ENCODE measurements at regions not wholly inside any gene's neighbourhood (a gene's known extent, or its start where the extent isn't known, plus 50 kb on each side); places are given as distances from the start of the nearest gene placed in this dataset.

DNA sequence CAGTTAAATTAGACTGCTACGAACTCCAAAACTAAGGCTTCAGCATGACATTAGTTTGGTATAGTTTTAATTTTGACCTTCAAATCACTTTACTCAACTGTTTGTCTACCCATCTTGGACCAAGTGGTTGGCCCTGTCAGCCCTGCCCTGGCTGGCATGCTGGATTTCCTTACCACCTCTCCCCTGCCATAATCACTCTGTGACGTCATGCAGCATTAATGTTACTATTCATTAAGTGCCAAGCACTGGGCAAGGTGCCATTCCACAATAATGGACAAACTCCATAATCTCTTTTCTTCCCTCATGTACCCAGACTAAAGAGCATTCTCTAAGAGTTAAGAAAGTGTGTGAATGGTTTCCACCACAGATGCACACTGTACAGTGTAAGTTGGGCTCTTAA, 277.0 kb upstream of the INTU start:
- H3K4me3 ChIP-seq (replicated peaks; ENCODE audit: insufficient read depth, low read length): no peak overlapping the region
- TF ChIP-seq, protein P1, sequence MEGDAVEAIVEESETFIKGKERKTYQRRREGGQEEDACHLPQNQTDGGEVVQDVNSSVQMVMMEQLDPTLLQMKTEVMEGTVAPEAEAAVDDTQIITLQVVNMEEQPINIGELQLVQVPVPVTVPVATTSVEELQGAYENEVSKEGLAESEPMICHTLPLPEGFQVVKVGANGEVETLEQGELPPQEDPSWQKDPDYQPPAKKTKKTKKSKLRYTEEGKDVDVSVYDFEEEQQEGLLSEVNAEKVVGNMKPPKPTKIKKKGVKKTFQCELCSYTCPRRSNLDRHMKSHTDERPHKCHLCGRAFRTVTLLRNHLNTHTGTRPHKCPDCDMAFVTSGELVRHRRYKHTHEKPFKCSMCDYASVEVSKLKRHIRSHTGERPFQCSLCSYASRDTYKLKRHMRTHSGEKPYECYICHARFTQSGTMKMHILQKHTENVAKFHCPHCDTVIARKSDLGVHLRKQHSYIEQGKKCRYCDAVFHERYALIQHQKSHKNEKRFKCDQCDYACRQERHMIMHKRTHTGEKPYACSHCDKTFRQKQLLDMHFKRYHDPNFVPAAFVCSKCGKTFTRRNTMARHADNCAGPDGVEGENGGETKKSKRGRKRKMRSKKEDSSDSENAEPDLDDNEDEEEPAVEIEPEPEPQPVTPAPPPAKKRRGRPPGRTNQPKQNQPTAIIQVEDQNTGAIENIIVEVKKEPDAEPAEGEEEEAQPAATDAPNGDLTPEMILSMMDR (IDR thresholded peaks at IDR 0.05; ENCODE audit: insufficient read depth, low read length): no peak
- TF ChIP-seq, protein P2, sequence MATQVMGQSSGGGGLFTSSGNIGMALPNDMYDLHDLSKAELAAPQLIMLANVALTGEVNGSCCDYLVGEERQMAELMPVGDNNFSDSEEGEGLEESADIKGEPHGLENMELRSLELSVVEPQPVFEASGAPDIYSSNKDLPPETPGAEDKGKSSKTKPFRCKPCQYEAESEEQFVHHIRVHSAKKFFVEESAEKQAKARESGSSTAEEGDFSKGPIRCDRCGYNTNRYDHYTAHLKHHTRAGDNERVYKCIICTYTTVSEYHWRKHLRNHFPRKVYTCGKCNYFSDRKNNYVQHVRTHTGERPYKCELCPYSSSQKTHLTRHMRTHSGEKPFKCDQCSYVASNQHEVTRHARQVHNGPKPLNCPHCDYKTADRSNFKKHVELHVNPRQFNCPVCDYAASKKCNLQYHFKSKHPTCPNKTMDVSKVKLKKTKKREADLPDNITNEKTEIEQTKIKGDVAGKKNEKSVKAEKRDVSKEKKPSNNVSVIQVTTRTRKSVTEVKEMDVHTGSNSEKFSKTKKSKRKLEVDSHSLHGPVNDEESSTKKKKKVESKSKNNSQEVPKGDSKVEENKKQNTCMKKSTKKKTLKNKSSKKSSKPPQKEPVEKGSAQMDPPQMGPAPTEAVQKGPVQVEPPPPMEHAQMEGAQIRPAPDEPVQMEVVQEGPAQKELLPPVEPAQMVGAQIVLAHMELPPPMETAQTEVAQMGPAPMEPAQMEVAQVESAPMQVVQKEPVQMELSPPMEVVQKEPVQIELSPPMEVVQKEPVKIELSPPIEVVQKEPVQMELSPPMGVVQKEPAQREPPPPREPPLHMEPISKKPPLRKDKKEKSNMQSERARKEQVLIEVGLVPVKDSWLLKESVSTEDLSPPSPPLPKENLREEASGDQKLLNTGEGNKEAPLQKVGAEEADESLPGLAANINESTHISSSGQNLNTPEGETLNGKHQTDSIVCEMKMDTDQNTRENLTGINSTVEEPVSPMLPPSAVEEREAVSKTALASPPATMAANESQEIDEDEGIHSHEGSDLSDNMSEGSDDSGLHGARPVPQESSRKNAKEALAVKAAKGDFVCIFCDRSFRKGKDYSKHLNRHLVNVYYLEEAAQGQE (IDR thresholded peaks at IDR 0.05; ENCODE audit: insufficient replicate concordance, low read depth): no peak
- TF ChIP-seq SPI1 (IDR thresholded peaks at IDR 0.05; ENCODE audit: borderline replicate concordance, low read depth) (no peak), POLR2AphosphoS5 (IDR thresholded peaks at IDR 0.05; ENCODE audit: low read depth) (no peak), GABPA (IDR thresholded peaks at IDR 0.05; ENCODE audit: low read depth) (no peak)
- H3K27me3 ChIP-seq (ENCODE audit: insufficient read depth, poor library complexity, severe bottlenecking): no peaks in the 10 kb centered on the region
- H3K27ac ChIP-seq (replicated peaks): no peak overlapping the region
- no peak for DNase-seq (ENCODE audit: low read depth in 1 of 2, low spot score in 1 of 2)

DNA sequence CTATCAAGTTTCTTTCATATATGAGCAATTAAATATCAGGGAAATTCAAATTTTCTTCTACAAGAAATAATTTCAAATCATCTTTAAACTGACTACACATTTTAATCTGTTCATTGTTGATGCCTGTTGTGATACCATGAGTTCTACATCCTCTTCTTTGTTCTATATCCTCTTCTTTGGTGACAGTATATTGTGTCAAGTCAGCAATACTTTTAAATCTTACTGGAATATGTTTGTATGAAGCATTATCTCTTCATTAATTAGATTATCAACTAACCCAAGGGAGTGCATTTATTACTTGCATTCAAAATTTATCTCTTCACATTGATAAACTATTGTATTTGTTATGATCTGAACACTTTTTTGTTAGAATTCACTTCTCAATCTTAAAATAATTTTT, 275.0 kb upstream of the INTU start:
- DNase-seq (ENCODE audit: low read depth in 1 of 2, low spot score in 1 of 2): no peak
- no peaks in the 10 kb centered on the region for H3K27me3 ChIP-seq (ENCODE audit: insufficient read depth, poor library complexity, severe bottlenecking)
- TF ChIP-seq POLR2AphosphoS5 (IDR thresholded peaks at IDR 0.05; ENCODE audit: low read depth) (no peak), GABPA (IDR thresholded peaks at IDR 0.05; ENCODE audit: low read depth) (no peak), SPI1 (IDR thresholded peaks at IDR 0.05; ENCODE audit: borderline replicate concordance, low read depth) (no peak)
- TF ChIP-seq, protein P2 (IDR thresholded peaks at IDR 0.05; ENCODE audit: insufficient replicate concordance, low read depth): no peak
- TF ChIP-seq, protein P1 (IDR thresholded peaks at IDR 0.05; ENCODE audit: insufficient read depth, low read length): no peak
- no peak overlapping the region for H3K27ac ChIP-seq (replicated peaks)
- no peak overlapping the region for H3K4me3 ChIP-seq (replicated peaks; ENCODE audit: insufficient read depth, low read length)

DNA sequence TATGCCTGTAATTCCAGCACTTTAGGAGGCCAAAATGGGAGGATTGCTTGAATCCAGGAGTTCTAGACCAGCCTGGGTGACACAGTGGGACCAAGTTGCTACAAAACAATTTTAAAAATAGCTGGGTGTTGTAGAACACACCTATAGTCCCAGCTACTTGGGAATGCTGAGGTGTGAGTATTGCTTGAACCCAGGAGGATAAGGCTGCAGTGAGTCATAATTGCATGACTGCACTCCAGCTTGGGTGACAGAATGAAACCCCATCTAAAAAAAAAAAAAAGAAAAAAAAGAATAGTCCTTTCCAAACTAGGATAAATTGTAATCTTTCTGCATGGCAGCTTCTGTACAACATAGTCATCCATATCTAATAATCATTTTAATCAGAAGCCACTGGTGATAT, 270.1 kb upstream of the INTU start:
- no peak for DNase-seq (ENCODE audit: low read depth in 1 of 2, low spot score in 1 of 2)
- Histone ChIP-seq H3K4me3 (replicated peaks; ENCODE audit: insufficient read depth, low read length) (no peak overlapping the region), H3K27me3 (ENCODE audit: insufficient read depth, poor library complexity, severe bottlenecking) (no peaks in the 10 kb centered on the region), H3K27ac (replicated peaks) (no peak overlapping the region)
- TF ChIP-seq, protein P1 (IDR thresholded peaks at IDR 0.05; ENCODE audit: insufficient read depth, low read length): no peak
- TF ChIP-seq POLR2AphosphoS5 (IDR thresholded peaks at IDR 0.05; ENCODE audit: low read depth): no peak
- TF ChIP-seq GABPA (IDR thresholded peaks at IDR 0.05; ENCODE audit: low read depth): no peak

DNA sequence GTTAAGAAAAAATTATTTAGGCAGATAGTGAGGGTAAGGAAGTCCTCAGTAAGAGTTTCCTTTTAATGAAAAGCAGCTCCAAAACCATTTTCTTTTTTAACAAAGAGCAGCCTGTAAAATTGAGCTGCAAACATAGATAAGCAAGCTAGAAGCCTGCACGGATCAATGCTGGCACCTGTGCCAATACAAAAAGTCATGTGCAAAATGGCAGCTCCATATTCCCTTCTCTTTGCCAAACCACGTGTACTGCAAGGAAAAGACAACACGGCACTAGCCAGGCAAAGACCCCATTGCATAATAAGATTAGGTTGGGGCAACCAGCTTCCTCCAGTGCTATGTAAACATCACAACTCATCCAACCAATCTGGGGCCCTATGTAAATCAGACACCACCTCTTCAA, 268.4 kb upstream of the INTU start:
- H3K27ac ChIP-seq (replicated peaks): no peak overlapping the region
- no peaks in the 10 kb centered on the region for H3K27me3 ChIP-seq (ENCODE audit: insufficient read depth, poor library complexity, severe bottlenecking)
- no peak for TF ChIP-seq GABPA (IDR thresholded peaks at IDR 0.05; ENCODE audit: low read depth)
- TF ChIP-seq SPI1 (IDR thresholded peaks at IDR 0.05; ENCODE audit: borderline replicate concordance, low read depth): no peak
- TF ChIP-seq, protein P2 (IDR thresholded peaks at IDR 0.05; ENCODE audit: insufficient replicate concordance, low read depth): no peak
- TF ChIP-seq, protein P1 (IDR thresholded peaks at IDR 0.05; ENCODE audit: insufficient read depth, low read length): no peak
- no peak for TF ChIP-seq POLR2AphosphoS5 (IDR thresholded peaks at IDR 0.05; ENCODE audit: low read depth)
- H3K4me3 ChIP-seq (replicated peaks; ENCODE audit: insufficient read depth, low read length): no peak overlapping the region
- DNase-seq (ENCODE audit: low read depth in 1 of 2, low spot score in 1 of 2): no peak

All from HL-60 (cell line).